Upper lobe of right lung (tissue), 1 donor: ENCODE measurements at regions not wholly inside any gene's neighbourhood (a gene's known extent, or its start where the extent isn't known, plus 50 kb on each side); places are given as distances from the start of the nearest gene placed in this dataset.

Source experiments
- ATAC-seq: fragments of 200-7000 bp; cut with Tn5 transposase; one replicate; pipeline ENCODE4 v1.9.1; 2020; ENCODE audit warnings: mild to moderate bottlenecking, moderate library complexity
- DNase-seq: peaks from one replicate; pipeline ENCODE4 v3.0.0-alpha.2; 2020
- H3K27ac ChIP-seq: fragments of 200-600 bp; one replicate; pipeline ENCODE4 v1.8.0; 2022
- H3K27me3 ChIP-seq: fragments of 200-600 bp; one replicate; pipeline ENCODE4 v1.8.0; 2022; ENCODE audit warnings: mild to moderate bottlenecking
- H3K36me3 ChIP-seq: fragments of 200-600 bp; one replicate; pipeline ENCODE4 v1.8.0; 2022
- H3K4me1 ChIP-seq: fragments of 200-600 bp; one replicate; pipeline ENCODE4 v1.8.0; 2022
- H3K4me3 ChIP-seq: fragments of 200-600 bp; one replicate; pipeline ENCODE4 v1.8.0; 2022; ENCODE audit warnings: mild to moderate bottlenecking
- H3K9me3 ChIP-seq: fragments of 200-600 bp; one replicate; pipeline ENCODE4 v1.8.0; 2022
- intact Hi-C: fragments of 100-400 bp; cut with DNase I; formaldehyde crosslinking; loops from one replicate; pipeline ENCODE4 v1.11.0; 2022
- TF ChIP-seq, protein P1 (sequence below): fragments of 200-600 bp; IDR thresholded peaks from one replicate; pipeline ENCODE4 v1.8.0; 2022; ENCODE audit warnings: antibody characterized with exemption
- donor health status: DM: no; HTN: yes; CAD: no; lungs with severe emphysema.

- no peaks in the 10 kb centered on the region for H3K36me3 ChIP-seq
- no peak overlapping the region for H3K4me3 ChIP-seq
- peak; percentile 55 for ATAC-seq
- DNase-seq: no peak
- H3K27ac ChIP-seq: no peak overlapping the region
- H3K27me3 ChIP-seq: no peaks in the 10 kb centered on the region
- H3K9me3 ChIP-seq: no peaks in the 10 kb centered on the region
- TF ChIP-seq, protein P1, sequence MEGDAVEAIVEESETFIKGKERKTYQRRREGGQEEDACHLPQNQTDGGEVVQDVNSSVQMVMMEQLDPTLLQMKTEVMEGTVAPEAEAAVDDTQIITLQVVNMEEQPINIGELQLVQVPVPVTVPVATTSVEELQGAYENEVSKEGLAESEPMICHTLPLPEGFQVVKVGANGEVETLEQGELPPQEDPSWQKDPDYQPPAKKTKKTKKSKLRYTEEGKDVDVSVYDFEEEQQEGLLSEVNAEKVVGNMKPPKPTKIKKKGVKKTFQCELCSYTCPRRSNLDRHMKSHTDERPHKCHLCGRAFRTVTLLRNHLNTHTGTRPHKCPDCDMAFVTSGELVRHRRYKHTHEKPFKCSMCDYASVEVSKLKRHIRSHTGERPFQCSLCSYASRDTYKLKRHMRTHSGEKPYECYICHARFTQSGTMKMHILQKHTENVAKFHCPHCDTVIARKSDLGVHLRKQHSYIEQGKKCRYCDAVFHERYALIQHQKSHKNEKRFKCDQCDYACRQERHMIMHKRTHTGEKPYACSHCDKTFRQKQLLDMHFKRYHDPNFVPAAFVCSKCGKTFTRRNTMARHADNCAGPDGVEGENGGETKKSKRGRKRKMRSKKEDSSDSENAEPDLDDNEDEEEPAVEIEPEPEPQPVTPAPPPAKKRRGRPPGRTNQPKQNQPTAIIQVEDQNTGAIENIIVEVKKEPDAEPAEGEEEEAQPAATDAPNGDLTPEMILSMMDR: no peak
- intact Hi-C loops: no loop called here
- H3K4me1 ChIP-seq: no peaks in the 10 kb centered on the region
Observed at GRCh38 chr6:133701633-133702331, 187.1 kb upstream of the TCF21 start.

DNA sequence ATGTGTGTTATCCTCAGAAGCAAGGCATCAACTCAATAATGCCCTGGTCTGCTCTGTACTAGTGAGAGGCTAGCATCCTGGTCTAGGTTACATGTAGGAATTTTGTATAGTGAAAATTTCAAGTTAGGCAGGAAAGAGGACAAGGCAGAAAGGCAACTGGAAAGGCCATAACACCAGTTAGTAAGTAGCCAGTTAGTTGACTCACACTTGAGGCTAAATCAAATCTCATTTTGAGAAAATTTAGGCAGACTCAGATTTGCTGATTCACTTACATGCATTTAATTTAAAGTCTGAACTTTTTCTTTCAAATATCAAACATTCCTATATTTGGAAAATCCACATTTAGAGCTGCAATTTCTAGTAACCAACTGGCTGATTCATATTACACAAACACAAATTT is 184.5 kb upstream of the TCF21 start:
- H3K36me3 ChIP-seq: no peaks in the 10 kb centered on the region
- DNase-seq (no peak), ATAC-seq (no peak)
- TF ChIP-seq, protein P1: no peak
- no peak overlapping the region for H3K4me3 ChIP-seq
- H3K27me3 ChIP-seq: no peaks in the 10 kb centered on the region
- intact Hi-C loops: no loop called here
- H3K9me3 ChIP-seq: no peaks in the 10 kb centered on the region
- H3K27ac ChIP-seq: no peak overlapping the region
- no peaks in the 10 kb centered on the region for H3K4me1 ChIP-seq

GRCh38 chr6:133705066-133705465 is 183.8 kb upstream of the TCF21 start:
- TF ChIP-seq, protein P1: no peak
- Histone ChIP-seq H3K27me3 (no peaks in the 10 kb centered on the region), H3K9me3 (no peaks in the 10 kb centered on the region), H3K27ac (no peak overlapping the region), H3K4me3 (no peak overlapping the region), H3K36me3 (no peaks in the 10 kb centered on the region), H3K4me1 (no peaks in the 10 kb centered on the region)
- no peak for ATAC-seq
- DNase-seq: no peak
- intact Hi-C loops: no loop called here

- TF ChIP-seq, protein P1: no peak
- intact Hi-C loops: no loop called here
- Histone ChIP-seq H3K27me3 (no peaks in the 10 kb centered on the region), H3K36me3 (no peaks in the 10 kb centered on the region), H3K4me3 (no peak overlapping the region), H3K27ac (no peak overlapping the region), H3K9me3 (no peaks in the 10 kb centered on the region), H3K4me1 (no peaks in the 10 kb centered on the region)
- no peak for DNase-seq
- no peak for ATAC-seq
Observed at GRCh38 chr6:133705731-133706130, 183.2 kb upstream of the TCF21 start.

- Histone ChIP-seq H3K36me3 (no peaks in the 10 kb centered on the region), H3K4me3 (no peak overlapping the region), H3K9me3 (no peaks in the 10 kb centered on the region), H3K27ac (no peak overlapping the region), H3K4me1 (no peaks in the 10 kb centered on the region), H3K27me3 (no peaks in the 10 kb centered on the region)
- intact Hi-C loops: no loop called here
- no peak for DNase-seq
- TF ChIP-seq, protein P1: no peak
- ATAC-seq: no peak
Observed at GRCh38 chr6:133707456-133707855, 181.5 kb upstream of the TCF21 start.

DNA sequence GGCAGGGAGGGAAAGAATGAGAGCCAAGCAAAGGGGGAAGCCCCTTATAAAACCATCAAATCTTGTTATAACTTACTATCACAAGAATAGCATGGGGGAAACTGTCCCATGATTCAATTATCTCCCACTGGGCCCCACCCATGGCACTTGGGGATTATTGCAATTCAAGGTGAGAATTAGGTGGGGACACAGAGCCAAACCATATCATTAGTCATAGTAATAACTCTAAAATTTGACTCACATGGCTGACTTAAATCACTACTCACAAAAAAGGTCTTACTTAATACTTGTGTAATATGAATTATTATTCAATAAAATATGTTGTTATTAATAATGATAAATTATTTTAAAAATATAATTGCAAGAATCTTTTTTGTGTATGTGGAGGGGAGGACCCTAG is 178.1 kb upstream of the TCF21 start:
- intact Hi-C loops: no loop called here
- Histone ChIP-seq H3K27ac (no peak overlapping the region), H3K4me1 (no peaks in the 10 kb centered on the region)

More for the DNA sequence above, 178.1 kb upstream of the TCF21 start:
- TF ChIP-seq, protein P1: no peak
- Histone ChIP-seq H3K36me3 (no peaks in the 10 kb centered on the region), H3K27me3 (no peaks in the 10 kb centered on the region), H3K9me3 (no peaks in the 10 kb centered on the region), H3K4me3 (no peak overlapping the region)
- DNase-seq: no peak
- ATAC-seq: no peak
